Activated T-helper 1 cell treated with anti-CD3 and anti-CD28 coated beads, Interleukin-12 subunit alpha, Interleukin-12 subunit beta, Interleukin-2, Interleukin-4 antibody, amounts not matched to agents 30 ng/mL and 10 ng/mL and 1 ng/mL, durations not matched to agents 14 hours and 24 hours and 36 hours (primary cell): ENCODE measurements at regions not wholly inside any gene's neighbourhood (a gene's known extent, or its start where the extent isn't known, plus 50 kb on each side); places are given as distances from the start of the nearest gene placed in this dataset.
"Not testable (repeated sequence)": the region's sequence is repeated elsewhere in the genome, so short reads cannot be mapped to it uniquely, and the experiment has no call there.

ENCODE experiments used
- DNase-seq: peaks from one replicate; pipeline ENCODE4 v3.0.0; 2021; ENCODE audit warnings: low spot score
- H3K27ac Mint-ChIP-seq: one replicate; pipeline ENCODE4 v1.8.0; 2021; ENCODE audit warnings: mild to moderate bottlenecking, mixed read lengths
- H3K27me3 Mint-ChIP-seq: one replicate; pipeline ENCODE4 v1.8.0; 2022; ENCODE audit warnings: mild to moderate bottlenecking, moderate library complexity, mixed read lengths; ENCODE audit not compliant: insufficient read depth
- H3K36me3 Mint-ChIP-seq: one replicate; pipeline ENCODE4 v1.8.0; 2021; ENCODE audit warnings: low read depth, mixed read lengths
- H3K4me1 Mint-ChIP-seq: one replicate; pipeline ENCODE4 v1.8.0; 2021; ENCODE audit warnings: low read depth, mixed read lengths
- H3K4me3 Mint-ChIP-seq: one replicate; pipeline ENCODE4 v1.8.0; 2021; ENCODE audit warnings: mild to moderate bottlenecking, moderate library complexity, mixed read lengths
- H3K9me3 Mint-ChIP-seq: one replicate; pipeline ENCODE4 v1.8.0; 2021; ENCODE audit warnings: mixed read lengths
- intact Hi-C: fragments of 100-400 bp; cut with micrococcal nuclease; formaldehyde crosslinking; loops from one replicate; pipeline ENCODE4 v1.15.1; 2024

DNA sequence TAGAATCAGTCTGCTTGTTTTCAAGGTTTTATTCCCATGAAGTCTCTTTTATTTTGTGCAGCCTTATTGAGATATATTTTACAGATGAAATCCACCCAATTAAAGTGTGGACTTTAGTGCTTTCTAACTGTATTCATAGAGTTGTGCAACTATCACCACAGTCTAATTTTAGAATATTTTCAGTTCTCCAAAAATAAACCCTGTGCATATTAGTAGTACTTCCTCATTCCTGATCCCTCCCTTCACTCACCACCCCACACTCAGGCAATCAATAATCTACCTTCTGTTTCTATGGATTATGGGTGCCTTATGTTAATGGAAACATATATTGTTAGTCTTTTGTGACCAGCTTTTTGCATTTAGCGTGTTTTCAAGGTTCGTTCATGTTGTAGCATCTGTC is 185.7 kb upstream of the TMEM72 start:
- Mint-ChIP-seq H3K36me3 (no peaks in the 10 kb centered on the region), H3K27ac (no peak overlapping the region), H3K9me3 (no peaks in the 10 kb centered on the region), H3K4me1 (no peaks in the 10 kb centered on the region), H3K4me3 (no peak overlapping the region), H3K27me3 (no peaks in the 10 kb centered on the region)
- intact Hi-C loops = no loop called here
- DNase-seq = no peak

DNA sequence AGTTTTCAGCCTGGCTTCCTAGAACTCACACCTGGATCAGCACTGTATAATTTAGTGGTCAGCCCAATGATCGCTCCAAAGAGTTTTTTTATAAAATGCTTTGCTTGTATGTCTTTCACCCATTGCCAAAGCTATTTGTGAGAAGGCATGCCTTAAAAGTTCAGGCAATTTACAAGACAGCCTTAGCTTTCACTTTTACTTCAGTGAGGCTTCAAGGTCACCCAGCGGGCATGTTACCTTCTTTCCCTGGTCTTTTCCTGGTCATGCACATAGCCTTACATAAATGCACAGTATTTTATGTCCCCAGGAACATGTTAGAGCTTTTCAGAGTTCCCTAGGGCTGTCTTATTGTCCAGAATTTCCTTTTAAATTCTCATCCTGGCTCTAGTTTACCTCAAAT is 179.9 kb upstream of the TMEM72 start:
- no peaks in the 10 kb centered on the region for H3K4me1 Mint-ChIP-seq
- no peak overlapping the region for H3K4me3 Mint-ChIP-seq
- intact Hi-C loops = no loop called here
- H3K27me3 Mint-ChIP-seq = no peaks in the 10 kb centered on the region
- no peak for DNase-seq
- no peaks in the 10 kb centered on the region for H3K9me3 Mint-ChIP-seq
- no peaks in the 10 kb centered on the region for H3K36me3 Mint-ChIP-seq
- H3K27ac Mint-ChIP-seq = no peak overlapping the region

DNA sequence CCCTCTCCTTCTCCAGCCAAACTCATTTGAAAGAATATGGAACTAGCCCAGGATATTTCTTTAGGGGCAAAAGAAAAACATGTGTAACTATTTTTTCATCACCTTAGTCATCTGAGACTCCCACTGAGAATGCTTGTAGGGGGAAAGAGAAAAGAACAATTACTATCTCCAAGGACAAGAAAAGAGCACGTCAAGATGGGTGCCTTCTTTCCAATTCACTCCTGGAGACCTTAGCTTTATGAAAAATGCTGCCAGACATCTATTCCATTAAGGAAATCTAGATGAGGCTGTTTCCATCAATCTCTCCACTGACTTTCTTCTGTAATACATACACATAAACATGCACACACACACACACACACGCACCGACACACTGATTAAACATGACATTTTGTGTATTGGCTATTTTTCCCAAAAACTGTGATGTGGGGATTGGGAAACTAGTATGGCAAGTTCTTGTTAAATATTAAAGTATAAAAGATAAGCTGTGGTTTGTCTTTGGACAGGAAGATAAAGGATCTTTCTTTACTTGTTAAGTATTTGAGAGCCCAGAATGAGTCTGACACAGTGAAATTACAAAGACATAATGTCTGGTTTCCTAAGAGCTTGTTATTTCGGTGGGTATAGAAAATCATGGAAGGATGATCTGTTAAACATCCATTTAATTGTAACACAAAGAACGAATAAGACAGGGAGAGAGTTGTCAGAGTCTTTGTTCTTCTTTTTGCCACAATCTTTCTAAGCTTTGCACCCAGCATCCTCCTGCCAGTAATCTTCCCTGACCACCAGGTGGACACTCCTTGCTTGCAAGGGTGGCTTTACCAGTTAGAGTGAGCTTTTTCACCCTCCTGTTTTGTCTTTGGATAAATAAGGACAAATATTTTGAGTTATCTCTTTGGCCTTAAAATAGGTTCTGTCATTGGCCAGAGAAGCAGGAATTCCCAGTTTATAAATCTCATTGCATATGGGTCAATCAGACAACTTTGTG is 177.3 kb upstream of the TMEM72 start:
- no peaks in the 10 kb centered on the region for H3K9me3 Mint-ChIP-seq
- no peaks in the 10 kb centered on the region for H3K4me1 Mint-ChIP-seq
- H3K4me3 Mint-ChIP-seq = no peak overlapping the region
- no peak overlapping the region for H3K27ac Mint-ChIP-seq
- DNase-seq = no peak
- no peaks in the 10 kb centered on the region for H3K36me3 Mint-ChIP-seq
- H3K27me3 Mint-ChIP-seq = peaks cover 3% of the 10 kb centered on the region
- intact Hi-C loops = no loop called here

DNA sequence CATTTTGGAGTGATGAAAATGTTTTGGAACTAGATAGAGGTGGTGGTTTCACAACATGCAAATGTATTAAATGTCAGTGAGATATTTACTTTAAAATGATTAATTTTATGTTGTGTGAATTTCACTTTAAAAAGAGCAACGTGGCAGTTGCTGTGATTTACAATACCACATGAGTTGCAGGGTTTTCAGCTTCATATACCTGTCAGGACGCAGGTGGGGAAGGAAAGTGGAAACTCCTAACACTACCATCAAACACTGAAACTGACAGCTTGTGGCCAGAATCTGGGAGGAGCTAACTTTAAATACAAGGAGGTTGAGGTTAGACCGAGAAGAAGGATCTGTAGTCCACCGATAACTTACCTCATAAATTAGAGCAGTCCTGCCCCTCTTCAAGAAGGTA is 168.9 kb upstream of the TMEM72 start:
- intact Hi-C loops = no loop called here
- Mint-ChIP-seq H3K27me3 (peaks cover 7% of the 10 kb centered on the region), H3K9me3 (no peaks in the 10 kb centered on the region), H3K36me3 (no peaks in the 10 kb centered on the region), H3K4me3 (no peak overlapping the region), H3K4me1 (no peaks in the 10 kb centered on the region), H3K27ac (no peak overlapping the region)
- DNase-seq = no peak

DNA sequence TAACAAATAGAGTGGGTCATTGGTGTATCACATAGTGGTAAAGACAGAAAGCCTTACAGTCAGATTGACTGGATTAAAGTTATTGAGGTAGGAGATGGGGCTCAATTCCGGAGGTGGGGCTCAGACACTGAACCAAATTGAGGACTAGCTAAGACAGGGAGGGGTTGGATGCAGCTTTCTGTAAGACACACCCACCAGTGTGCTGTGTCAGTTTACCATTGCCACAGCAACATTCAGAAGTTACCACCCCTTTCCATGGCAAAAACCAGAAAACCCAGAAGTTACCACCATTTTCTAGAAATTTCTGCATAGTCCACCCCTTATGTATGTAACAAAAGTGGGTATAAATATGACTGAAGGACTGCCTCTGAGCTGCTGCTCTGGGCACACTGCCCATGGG is 167.6 kb upstream of the TMEM72 start:
- Mint-ChIP-seq H3K27ac (no peak overlapping the region), H3K4me1 (no peaks in the 10 kb centered on the region), H3K4me3 (no peak overlapping the region), H3K27me3 (peaks cover 5% of the 10 kb centered on the region), H3K36me3 (no peaks in the 10 kb centered on the region), H3K9me3 (no peaks in the 10 kb centered on the region)
- no peak for DNase-seq
- intact Hi-C loops = no loop called here

DNA sequence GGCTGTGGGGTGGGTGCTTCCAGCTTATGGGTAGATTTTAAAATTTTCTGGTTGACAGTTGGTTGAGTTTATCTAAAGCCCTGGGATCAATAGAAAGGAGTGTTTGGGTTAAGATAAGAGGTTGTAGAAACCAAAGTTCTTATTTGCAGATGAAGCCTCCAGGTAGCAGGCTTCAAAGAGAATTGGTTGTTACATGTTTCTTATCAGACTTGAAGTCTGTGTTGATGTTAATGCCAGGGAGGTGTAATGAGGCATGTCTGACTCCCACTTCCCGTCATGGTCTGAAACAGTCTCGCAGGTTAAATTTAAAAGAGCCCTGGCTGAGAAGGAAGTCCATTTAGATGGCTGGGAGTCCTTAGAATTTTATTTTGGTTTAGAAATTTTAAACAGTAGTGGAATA is 165.2 kb upstream of the TMEM72 start:
- H3K9me3 Mint-ChIP-seq = no peaks in the 10 kb centered on the region
- DNase-seq = no peak

DNA sequence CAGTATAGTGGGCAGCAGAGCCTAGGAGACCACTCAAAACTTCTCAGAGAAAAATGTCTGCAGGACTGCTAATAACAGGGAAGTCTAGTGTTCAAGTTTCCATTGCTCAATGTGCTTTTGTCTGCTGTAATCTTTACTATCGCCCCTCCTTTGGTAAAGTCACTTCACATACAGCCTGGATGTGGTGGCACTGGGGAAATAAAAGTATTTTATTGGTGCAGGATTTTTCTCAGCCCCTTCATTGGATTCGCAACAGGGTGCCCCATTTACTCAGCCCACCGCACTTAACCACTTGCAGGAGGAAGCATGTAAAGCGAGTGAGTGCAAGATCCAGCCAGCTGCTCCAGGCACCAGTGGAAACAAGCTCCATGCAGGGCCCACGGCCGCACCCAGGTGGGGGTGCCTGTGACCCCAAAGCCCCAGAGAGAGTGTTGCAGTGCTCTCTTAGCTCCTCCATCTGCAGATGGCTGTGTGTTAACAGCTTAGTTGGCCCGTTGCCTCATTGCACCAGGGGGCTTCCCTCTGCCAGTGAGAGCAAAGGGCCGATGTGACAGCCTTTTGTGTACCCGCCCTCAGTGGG is 163.5 kb upstream of the TMEM72 start:
- intact Hi-C loops = no loop called here

More for the DNA sequence above, 165.2 kb upstream of the TMEM72 start:
- Mint-ChIP-seq H3K4me1 (no peaks in the 10 kb centered on the region), H3K36me3 (no peaks in the 10 kb centered on the region), H3K4me3 (no peak overlapping the region), H3K27me3 (peaks cover 2% of the 10 kb centered on the region), H3K27ac (no peak overlapping the region)
- intact Hi-C loops = no loop called here

DNA sequence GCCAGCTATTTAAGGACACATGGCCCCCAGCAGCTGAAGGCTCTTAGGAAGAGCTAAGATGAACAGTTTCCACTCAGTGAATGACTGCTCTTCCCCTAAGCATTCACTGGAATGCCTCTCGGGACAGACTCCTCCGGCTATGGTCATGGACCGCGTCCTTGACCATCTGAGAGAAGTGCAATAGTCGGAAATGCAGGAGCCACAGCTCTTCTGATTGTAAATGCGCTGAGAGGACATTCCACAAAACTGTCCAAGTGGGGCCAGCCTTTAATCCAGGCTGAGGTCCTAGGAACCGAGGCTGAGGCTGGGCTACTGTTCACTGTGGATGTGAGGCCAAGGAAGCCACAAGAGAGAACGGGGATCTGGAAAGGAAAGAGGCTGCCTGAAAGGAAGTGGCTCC is 162.0 kb upstream of the TMEM72 start:
- DNase-seq = no peak
- Mint-ChIP-seq H3K9me3 (no peaks in the 10 kb centered on the region), H3K4me1 (no peaks in the 10 kb centered on the region), H3K27me3 (no peaks in the 10 kb centered on the region), H3K4me3 (no peak overlapping the region), H3K27ac (no peak overlapping the region), H3K36me3 (no peaks in the 10 kb centered on the region)
- intact Hi-C loops = no loop called here

More for the DNA sequence above, 163.5 kb upstream of the TMEM72 start:
- Mint-ChIP-seq H3K9me3 (no peaks in the 10 kb centered on the region), H3K36me3 (no peaks in the 10 kb centered on the region), H3K27ac (no peak overlapping the region), H3K4me1 (no peaks in the 10 kb centered on the region), H3K27me3 (no peaks in the 10 kb centered on the region), H3K4me3 (no peak overlapping the region)
- no peak for DNase-seq

DNA sequence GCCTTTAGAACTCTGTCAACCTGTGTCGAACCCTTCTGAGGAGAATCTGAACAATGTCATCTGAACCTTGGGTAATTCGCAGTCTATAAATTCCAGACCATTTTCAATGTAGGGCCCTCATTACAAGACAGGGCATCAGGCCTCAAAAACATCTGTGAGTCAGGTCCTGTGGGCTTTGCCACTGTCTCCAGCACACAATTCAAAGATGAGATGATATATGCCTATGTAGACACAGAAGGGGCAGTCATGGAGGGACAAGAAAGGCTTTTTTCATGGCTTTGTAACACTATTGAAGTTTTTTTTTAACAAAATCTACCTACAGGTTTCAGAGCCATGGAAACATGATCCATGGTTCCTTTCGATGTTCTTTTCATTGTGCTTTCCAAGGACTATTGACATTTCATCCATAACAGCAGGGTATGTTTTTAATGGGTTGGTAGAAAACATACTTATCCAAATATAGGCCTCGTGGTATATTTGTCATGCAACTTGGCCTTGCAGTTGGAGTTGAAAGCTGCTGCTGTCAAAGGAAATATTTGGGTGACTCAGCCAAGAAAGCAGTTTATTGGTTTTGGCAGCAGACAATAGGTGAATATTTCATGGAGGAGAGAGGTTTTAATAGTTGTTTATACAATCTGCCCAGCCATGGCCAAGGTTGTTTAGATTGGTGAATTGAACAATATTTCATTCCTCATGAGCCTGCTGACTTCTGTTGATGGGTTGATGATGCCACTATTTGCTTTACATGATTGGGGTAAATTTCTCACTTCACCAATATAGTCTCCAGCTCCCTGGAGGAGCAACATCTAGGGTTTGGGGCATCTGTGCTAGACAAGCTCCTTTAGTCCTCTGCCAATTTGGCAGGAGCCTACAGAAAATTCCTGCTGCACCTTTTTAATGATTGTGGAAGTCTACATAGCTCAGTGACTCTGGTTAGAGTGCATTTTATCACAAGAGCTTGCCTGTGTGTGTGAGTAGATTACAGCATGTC is 158.4 kb upstream of the TMEM72 start:
- Mint-ChIP-seq H3K27ac (no peak overlapping the region), H3K4me1 (no peaks in the 10 kb centered on the region), H3K36me3 (no peaks in the 10 kb centered on the region), H3K9me3 (no peaks in the 10 kb centered on the region), H3K27me3 (no peaks in the 10 kb centered on the region), H3K4me3 (no peak overlapping the region)
- intact Hi-C loops = no loop called here
- DNase-seq = no peak

DNA sequence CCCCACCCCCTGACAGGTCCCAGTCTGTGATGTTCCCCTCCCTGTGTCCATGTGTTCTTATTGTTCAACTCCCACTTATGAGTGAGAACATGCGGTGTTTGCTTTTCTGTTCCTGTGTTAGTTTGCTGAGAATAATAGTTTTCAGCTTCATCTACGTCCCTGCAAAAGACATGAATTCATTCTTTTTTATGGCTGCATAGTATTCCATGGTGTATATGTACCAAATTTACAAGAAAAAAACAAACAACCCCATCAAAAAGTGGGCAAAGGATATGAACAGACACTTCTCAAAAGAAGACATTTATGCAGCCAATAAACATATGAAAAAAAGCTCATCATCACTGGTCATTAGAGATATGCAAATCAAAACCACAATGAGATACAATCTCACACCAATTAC is 156.8 kb upstream of the TMEM72 start:
- H3K27me3 Mint-ChIP-seq, H3K4me3 Mint-ChIP-seq, H3K4me1 Mint-ChIP-seq, DNase-seq, intact Hi-C loops, H3K27ac Mint-ChIP-seq, H3K9me3 Mint-ChIP-seq, H3K36me3 Mint-ChIP-seq: not testable (repeated sequence)

DNA sequence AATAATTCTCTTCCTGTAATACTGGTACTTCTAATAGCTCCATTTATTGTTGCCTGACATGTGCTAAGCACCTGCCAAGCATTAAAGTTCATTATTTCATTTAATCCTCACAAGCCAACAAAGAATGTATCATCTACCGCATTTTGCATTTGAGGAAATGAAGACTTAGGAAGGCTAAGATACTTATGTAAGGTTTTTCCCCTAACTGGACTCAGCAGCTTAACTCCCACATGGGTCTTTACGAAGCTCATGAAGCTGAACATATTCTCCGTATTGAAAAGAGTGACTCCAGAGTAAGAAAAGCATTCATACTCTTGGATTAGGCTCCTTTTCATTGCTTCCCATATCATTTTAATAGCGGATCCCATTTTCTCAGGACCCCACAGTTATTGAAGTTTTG is 155.7 kb upstream of the TMEM72 start:
- DNase-seq = no peak
- Mint-ChIP-seq H3K4me1 (no peaks in the 10 kb centered on the region), H3K27me3 (no peaks in the 10 kb centered on the region), H3K36me3 (no peaks in the 10 kb centered on the region), H3K27ac (no peak overlapping the region), H3K4me3 (no peak overlapping the region), H3K9me3 (no peaks in the 10 kb centered on the region)
- intact Hi-C loops = no loop called here

DNA sequence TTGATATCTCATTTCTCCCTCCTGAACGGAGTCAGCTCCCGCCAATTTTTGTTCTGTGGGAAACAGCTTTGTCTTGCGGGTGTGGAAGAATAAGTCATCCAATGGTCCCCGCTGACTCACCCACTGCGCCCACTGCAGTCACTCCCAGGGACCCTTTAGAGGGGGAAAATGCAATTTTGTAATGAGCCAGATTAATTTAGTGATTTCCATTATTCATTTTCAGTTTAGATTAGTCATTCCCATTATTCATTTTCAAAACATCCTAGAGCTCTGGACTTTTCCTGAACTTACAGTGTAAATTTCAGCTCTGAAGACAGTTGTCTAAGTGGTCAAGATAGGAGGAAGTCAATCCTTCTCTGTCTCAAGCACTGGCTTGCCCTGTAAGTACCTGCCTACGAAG is 154.9 kb upstream of the TMEM72 start:
- Mint-ChIP-seq H3K9me3 (no peaks in the 10 kb centered on the region), H3K27ac (no peak overlapping the region), H3K4me3 (no peak overlapping the region), H3K36me3 (no peaks in the 10 kb centered on the region), H3K27me3 (no peaks in the 10 kb centered on the region), H3K4me1 (no peaks in the 10 kb centered on the region)
- DNase-seq = no peak
- intact Hi-C loops = no loop called here
